ENCODE measurements at regions not wholly inside any gene's neighbourhood (a gene's known extent, or its start where the extent isn't known, plus 50 kb on each side); places are given as distances from the start of the nearest gene placed in this dataset.

DNA sequence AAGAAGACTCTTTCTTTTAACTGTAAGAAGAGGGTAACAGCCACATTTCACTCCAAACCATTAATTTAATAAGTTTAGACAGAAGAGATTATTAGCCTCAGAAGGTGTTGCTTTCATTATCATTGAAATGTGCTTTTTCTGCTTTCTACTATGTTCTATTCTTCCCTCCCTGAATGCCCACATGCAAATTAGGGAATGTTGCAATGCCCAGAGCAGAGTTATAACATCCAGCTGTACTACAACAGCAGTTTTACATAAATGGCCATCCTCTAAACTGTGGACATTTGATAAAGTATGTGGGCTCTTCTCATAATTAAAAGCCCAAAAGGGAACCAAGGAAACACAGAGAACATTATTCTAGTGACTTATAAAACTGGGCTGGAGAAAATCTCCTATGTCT, 82.2 kb upstream of the SOD1 start:
- Histone ChIP-seq H3K27ac (ENCODE audit: low read depth, low read length) (no peak overlapping the region), H3K4ac (replicated peaks; ENCODE audit: insufficient read length, low read depth, low read length) (no peak overlapping the region), H3K4me3 (ENCODE audit: extremely low read depth in 1 of 4, insufficient read depth in 2 of 4, low read depth in 3 of 4, low read length in 4 of 4) (no peak overlapping the region), H2BK5ac (ENCODE audit: low read depth, low read length) (no peak overlapping the region), H2BK20ac (ENCODE audit: low read length) (no peak overlapping the region), H2BK15ac (ENCODE audit: low read length) (no peak overlapping the region), H2BK120ac (replicated peaks; ENCODE audit: low read depth, low read length) (no peak overlapping the region), H4K8ac (ENCODE audit: extremely low read depth, insufficient read depth, low read length) (no peak overlapping the region), H2AK5ac (ENCODE audit: low read depth, low read length) (no peak overlapping the region), H3K36me3 (ENCODE audit: control insufficient read depth in 2 of 4, insufficient read depth in 4 of 4, low read length in 3 of 4) (no peaks in the 10 kb centered on the region), H3K9me3 (ENCODE audit: insufficient read depth in 2 of 2, low read depth in 1 of 2, low read length in 1 of 2) (0 out of 4 replicates have a peak, but pooled peaks cover 0 to 3% of the 10 kb centered on the region in 2 experiments), H3K56ac (replicated peaks; ENCODE audit: insufficient read length, low read depth, low read length) (no peak overlapping the region), H3K79me2 (ENCODE audit: control insufficient read depth in 1 of 2, insufficient read depth in 2 of 2, low read length in 2 of 2) (no peaks in the 10 kb centered on the region), H4K20me1 (replicated peaks in 1 of 2; ENCODE audit: control insufficient read depth in 1 of 2, insufficient read depth in 2 of 2, low read length in 2 of 2) (no peaks in the 10 kb centered on the region), H2BK12ac (ENCODE audit: low read depth, low read length) (no peak overlapping the region), H3K4me2 (ENCODE audit: insufficient read depth in 1 of 2, low read depth in 2 of 2, low read length in 2 of 2) (no peak overlapping the region), H3K4me1 (replicated peaks in 1 of 4; ENCODE audit: control insufficient read depth in 3 of 4, insufficient read depth in 4 of 4, low read length in 3 of 4) (no peaks in the 10 kb centered on the region), H3K79me1 (ENCODE audit: low read depth, low read length) (no peaks in the 10 kb centered on the region), H3K23ac (ENCODE audit: insufficient read length) (no peak overlapping the region), H4K91ac (replicated peaks; ENCODE audit: insufficient read length, low read length) (no peak overlapping the region), H3K18ac (ENCODE audit: extremely low read depth, low read length) (no peak overlapping the region), H2AFZ (ENCODE audit: low read length) (no peak overlapping the region), H3K9ac (replicated peaks in 1 of 4; ENCODE audit: extremely low read depth in 1 of 4, low read depth in 3 of 4, low read length in 3 of 4) (no peak overlapping the region), H3K27me3 (replicated peaks in 1 of 4; ENCODE audit: control insufficient read depth in 3 of 4, extremely low read depth in 1 of 4, insufficient read depth in 3 of 4, low read length in 3 of 4) (no peaks in the 10 kb centered on the region), H4K5ac (ENCODE audit: insufficient read length, low read depth, low read length) (no peak overlapping the region), H3K23me2 (ENCODE audit: low read depth, low read length) (no peaks in the 10 kb centered on the region), H3K14ac (ENCODE audit: insufficient read length) (no peak overlapping the region)
- no peak for DNase-seq (ENCODE audit: low read depth in 1 of 2, low spot score in 2 of 2)
- FAIRE-seq, result no peak
- CTCF ChIA-PET (ENCODE audit: partially characterized antibody), result interaction anchor here (0.7 to 10.6 kb wide), 4 partner anchors 17 to 699 kb away, joined by 3 to 107 read pairs (median 4); no protein-coding TSS in a partner anchor
- POLR2A ChIA-PET (ENCODE audit: partially characterized antibody), result interaction anchor here (0.6 to 1.5 kb wide), 2 partner anchors 12 to 18 kb away, joined by 3 to 4 read pairs; no protein-coding TSS in a partner anchor
- no peak for TF ChIP-seq POLR2A (IDR thresholded peaks at IDR 0.05; ENCODE audit: control extremely low read depth in 1 of 2, low read depth in 2 of 2, low read length in 2 of 2)
- no peak for TF ChIP-seq ZNF274 (IDR thresholded peaks at IDR 0.05; ENCODE audit: borderline replicate concordance, extremely low read depth, low read length)
- no peak for TF ChIP-seq SAP30 (IDR thresholded peaks at IDR 0.05; ENCODE audit: insufficient read depth, insufficient replicate concordance, low read length)
- no peak for TF ChIP-seq RNF2 (IDR thresholded peaks at IDR 0.05; ENCODE audit: borderline replicate concordance, low read depth, low read length, missing control alignments, poor library complexity, severe bottlenecking)
- no peak for TF ChIP-seq CREB1 (IDR thresholded peaks at IDR 0.05)
- TF ChIP-seq, protein P1, sequence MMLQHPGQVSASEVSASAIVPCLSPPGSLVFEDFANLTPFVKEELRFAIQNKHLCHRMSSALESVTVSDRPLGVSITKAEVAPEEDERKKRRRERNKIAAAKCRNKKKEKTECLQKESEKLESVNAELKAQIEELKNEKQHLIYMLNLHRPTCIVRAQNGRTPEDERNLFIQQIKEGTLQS (IDR thresholded peaks at IDR 0.05; ENCODE audit: insufficient read depth, low read depth, low read length), result no peak
